EH (cell line): ENCODE measurements at regions not wholly inside any gene's neighbourhood (a gene's known extent, or its start where the extent isn't known, plus 50 kb on each side); places are given as distances from the start of the nearest gene placed in this dataset.
A peak's percentile ranks its signal among the peaks of the same experiment; 100 is the strongest.

Source experiments
- DNase-seq: peaks from one replicate; pipeline ENCODE4 v3.0.0-alpha.2; 2015; ENCODE audit warnings: low read depth

- DNase-seq = no peak
These were observed 91.1 kb upstream of the CLMN start for GRCh38 chr14:95410838-95411237.

- DNase-seq = no peak
These were observed 90.0 kb upstream of the CLMN start for GRCh38 chr14:95409477-95410272.

GRCh38 chr14:95408731-95409476 lies 89.2 kb upstream of the CLMN start:
- DNase-seq = no peak

GRCh38 chr14:95407354-95407753 lies 87.6 kb upstream of the CLMN start:
- DNase-seq = no peak

- DNase-seq = no peak
These were observed 87.1 kb upstream of the CLMN start for GRCh38 chr14:95406756-95407277.

- DNase-seq = no peak
These were observed 84.9 kb upstream of the CLMN start for GRCh38 chr14:95404583-95404982.

GRCh38 chr14:95402578-95402977 lies 82.9 kb upstream of the CLMN start:
- DNase-seq = no peak

GRCh38 chr14:95402176-95402575 lies 82.5 kb upstream of the CLMN start:
- peak; percentile 18 for DNase-seq

- DNase-seq = no peak
These were observed 79.2 kb upstream of the CLMN start for GRCh38 chr14:95398630-95399547.

- no peak for DNase-seq
These were observed 77.6 kb upstream of the CLMN start for GRCh38 chr14:95397325-95397724.

- no peak for DNase-seq
These were observed 76.5 kb upstream of the CLMN start for GRCh38 chr14:95396221-95396620.

- DNase-seq = no peak
These were observed 75.5 kb upstream of the CLMN start for GRCh38 chr14:95395098-95395737.

GRCh38 chr14:95394297-95395097 lies 74.8 kb upstream of the CLMN start:
- DNase-seq = no peak

GRCh38 chr14:95392841-95393240 lies 73.1 kb upstream of the CLMN start:
- no peak for DNase-seq

- no peak for DNase-seq
These were observed 71.6 kb upstream of the CLMN start for GRCh38 chr14:95391331-95391730.

- no peak for DNase-seq
These were observed 69.8 kb upstream of the CLMN start for GRCh38 chr14:95389471-95390011.

GRCh38 chr14:95388699-95389098 lies 69.0 kb upstream of the CLMN start:
- DNase-seq = no peak

- DNase-seq = no peak
These were observed 68.2 kb upstream of the CLMN start for GRCh38 chr14:95387826-95388445.

GRCh38 chr14:95386536-95387095 lies 66.9 kb upstream of the CLMN start:
- no peak for DNase-seq

- DNase-seq = no peak
These were observed 66.0 kb upstream of the CLMN start for GRCh38 chr14:95385701-95386100.
